ENCODE measurements at regions not wholly inside any gene's neighbourhood (a gene's known extent, or its start where the extent isn't known, plus 50 kb on each side); places are given as distances from the start of the nearest gene placed in this dataset.
A peak's percentile ranks its signal among the peaks of the same experiment; 100 is the strongest.

DNA sequence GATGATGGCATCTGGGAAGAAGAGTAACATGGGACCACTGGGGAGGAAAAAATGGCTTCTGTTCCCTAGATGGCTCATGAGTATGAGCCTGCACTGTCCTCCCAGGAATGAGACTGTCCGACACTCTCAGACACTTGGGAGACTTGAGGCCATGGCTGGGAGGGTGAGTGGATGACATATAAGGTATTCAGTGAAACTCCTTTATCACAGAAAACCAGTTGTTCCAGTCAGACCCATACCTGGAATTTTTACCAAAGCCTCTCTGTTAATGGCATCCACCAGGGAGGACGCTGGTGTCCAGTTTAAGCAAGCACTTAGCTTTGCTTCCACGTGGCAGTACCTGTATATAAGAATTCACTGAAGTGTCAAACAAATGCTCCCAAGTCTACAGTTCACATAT lies 116.7 kb upstream of the C10orf90 start:
- DNase-seq, result no peak

DNA sequence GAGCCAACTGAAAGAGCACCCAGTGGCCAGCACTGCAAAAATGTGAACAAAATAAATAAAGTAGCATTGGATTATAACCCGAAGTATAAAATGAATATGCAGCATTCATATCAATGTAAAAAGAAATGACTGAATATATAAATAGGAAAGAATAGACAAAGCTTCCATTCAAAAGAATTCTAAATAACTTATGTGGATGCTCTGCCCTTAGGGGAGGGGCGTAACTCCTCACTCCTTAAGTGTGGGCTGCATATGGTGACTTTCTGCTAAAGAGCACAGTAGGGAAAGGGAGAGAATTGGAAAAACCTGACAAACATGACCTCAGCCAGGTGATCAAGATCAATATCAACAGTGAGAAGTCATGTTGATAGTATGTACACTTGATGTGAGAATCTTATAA lies 109.9 kb upstream of the DOCK1 start:
- DNase-seq, result no peak

DNA sequence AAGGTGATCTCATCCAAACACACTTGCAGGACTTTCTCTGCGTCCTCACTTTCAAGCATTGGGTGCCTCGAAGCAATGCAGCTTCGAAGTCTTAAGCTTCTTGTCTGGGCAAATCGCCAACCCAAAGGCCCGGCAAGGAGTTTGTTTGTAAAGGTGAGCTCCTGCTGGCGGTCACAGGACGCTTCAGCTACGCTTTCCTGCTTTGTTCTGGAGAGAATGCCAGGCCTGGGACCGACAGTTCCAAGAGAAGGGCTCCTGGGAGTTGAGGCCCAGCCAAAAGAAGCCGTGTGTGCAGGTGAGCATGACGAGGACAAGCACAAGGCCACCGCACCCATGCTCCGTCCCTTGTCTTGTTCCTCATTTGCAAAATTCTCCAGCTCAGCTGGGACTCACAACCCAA lies 106.6 kb upstream of the DOCK1 start:
- DNase-seq, result no peak

DNA sequence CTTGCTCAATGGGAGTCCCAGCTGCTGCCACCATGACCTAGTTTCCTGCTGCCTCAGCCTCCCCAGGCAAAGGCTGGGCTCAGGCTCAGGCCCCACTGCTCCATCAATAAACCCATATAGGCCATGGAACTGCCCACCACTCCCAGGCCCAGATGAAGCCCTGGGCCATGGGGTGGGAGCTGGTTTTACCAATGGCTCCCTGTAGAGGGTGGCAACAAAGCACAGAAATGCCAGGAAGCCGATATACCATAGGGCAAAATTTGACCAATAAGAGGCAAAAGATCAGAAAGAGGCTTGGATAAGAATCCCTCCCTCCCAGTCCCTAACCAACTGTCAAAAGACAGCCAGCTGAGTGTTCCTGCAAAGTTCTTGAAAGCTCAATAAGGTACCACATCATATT lies 101.8 kb upstream of the DOCK1 start:
- no peak for DNase-seq

DNA sequence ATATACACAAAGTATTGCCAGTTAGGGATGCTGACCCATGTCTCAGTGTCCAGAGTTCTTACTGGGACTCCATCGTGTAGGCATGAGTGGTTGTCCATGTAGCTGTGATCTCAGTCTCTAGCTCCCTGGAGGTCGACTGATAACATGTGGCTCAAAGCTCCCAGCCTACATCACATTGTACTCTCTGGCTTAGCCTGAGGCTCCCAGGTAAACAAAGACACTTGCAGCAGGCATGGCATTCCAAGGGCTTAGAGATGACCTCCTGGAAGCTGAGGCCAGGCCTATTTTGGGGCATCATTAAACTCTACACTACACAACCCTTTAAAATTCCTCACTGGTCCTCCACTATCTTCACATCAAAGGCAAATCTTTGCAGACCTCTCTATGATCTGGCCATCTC lies 100.8 kb upstream of the DOCK1 start:
- no peak for DNase-seq

DNA sequence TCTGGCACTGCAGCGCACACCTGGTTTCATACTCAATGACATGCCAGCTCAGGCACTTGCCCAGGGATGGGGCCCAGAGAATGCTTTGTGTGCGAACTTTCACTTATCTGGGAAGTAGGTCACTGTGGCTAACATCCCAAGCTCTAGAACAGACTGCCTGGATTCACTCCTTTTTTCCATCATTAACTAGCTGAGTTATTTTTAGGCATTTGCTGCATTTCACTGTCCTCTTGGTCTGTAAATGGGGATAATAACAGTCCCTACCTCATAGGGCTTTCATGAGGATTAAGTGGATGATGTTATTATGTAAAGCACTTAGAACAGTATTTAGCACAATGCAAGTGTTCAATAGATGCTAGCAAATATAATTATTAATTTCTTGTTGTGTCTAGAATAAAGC lies 98.7 kb upstream of the DOCK1 start:
- DNase-seq, result no peak

DNA sequence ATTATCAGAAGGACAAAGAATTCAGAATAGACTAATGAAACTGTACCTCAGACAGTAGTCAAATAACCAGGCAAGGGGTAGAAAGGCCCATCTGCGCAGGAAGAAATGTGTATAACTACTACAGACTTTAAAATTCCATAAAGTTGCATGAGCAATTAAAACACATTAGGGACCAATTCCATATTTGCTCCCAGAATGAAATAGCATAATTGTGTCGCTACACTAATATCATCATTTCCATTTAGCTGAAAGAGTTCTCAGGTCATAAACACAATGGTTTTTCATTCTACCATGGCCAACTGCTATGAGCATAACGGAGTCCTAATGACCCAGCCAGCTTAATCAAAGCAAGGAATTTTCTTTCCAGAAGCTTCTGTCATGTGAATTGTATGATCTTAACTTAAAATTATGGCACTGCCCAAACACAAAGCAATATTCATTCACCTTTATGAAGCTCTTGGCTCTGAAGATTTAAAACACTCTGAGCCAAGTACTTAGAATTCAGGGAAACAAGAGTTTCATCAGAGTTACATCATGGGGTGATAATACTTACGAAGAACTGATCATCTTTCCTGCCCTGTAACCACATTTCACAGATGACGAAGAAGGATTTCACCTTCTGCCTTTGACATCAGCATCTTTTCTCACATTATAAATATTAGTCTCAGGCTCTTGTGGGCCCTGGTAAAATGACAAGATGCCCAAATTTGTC lies 98.1 kb upstream of the DOCK1 start:
- DNase-seq, result no peak

DNA sequence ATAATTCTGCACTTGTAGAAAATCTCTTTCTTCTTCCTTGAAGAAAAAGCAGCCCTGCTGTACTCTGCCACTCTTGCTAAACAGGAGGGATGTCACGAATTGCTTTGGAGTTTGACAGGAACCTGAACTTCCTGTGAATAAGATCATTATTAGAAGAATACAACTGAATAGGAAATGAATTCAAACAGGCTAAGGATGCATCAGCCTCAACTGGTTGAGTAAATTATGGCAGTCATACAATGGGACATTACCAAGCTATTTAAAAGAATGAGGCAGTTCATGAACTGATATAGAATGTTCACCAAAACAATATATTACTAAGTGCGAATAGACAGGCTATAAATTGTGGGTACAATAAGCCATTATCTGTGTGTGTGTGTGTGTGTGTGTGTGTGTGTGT lies 97.1 kb upstream of the DOCK1 start:
- DNase-seq, result no peak

DNA sequence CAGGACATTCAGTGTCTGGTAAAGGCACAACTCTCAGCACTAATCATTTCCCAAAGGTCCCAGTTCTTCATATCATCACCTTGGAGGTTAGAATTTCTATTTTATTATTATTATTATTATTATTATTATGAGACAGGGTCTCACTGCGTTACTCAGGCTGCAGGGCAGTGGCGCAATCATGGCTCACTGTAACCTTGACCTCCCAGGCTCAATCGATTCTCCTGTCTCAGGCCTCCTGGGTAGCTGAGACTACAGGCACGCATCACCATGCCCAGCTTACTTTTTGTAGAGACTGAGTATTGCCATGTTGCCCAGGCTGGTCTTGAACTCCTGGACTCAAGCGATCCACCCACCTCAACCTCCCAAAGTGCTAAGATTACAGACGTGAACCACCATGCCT lies 91.8 kb upstream of the DOCK1 start:
- DNase-seq, result no peak

DNA sequence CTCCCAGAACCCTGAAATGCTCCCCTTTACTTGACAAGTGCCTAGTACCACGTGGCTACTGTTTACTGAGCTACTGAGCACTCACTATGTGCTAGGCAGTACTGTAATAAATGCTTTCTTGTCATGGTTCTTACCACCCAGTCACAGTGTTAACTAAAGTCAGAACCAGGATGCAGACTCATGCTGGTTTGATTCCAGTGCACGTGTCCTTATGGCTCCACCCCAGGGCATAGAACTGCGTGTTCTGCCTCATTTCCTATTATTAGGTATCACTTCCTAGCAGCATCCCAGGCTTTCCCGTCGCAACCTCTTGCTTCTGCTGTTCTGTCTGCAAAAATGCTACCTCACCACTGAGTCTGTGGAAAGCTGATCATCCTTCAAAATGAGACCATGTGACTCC lies 71.7 kb upstream of the DOCK1 start:
- no peak for DNase-seq

DNA sequence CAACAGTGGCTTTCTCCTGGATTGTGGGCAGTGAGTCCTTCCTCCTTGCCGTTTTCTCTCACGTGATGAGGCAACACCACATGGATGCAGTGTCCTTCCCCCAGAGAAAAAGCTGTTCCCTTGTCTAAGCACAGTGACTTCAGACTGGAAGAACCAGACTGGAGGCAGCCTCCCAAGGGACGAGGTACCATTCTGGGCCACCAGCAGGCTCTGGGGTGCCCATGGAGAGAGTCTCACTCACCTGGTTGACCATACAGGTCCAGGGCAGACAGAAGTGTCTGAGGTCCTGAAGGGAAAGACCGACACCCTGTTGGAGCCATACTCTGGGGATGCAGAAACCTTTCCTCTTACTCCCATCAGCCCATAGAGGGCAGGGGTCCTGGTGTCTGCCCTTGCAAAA lies 69.2 kb upstream of the DOCK1 start:
- DNase-seq, result no peak

DNA sequence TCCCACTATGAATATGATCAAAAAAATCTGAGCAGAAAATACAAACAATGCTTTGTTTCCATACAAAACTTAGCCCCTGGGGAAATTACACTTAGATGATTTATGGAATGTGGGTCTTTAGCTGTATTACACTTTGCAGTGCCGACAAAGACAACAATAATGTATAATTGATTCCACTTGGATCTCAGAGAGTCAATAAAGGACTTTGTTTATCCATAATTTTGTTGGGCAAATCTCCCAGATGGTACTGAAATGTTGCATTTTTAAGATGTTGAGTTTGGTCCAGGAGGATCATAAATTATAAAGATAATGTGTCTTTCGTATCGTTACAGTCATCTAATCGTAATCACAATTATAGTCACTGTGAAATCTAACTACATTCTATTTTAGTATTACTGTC lies 66.9 kb upstream of the DOCK1 start:
- DNase-seq, result peak; percentile 39

DNA sequence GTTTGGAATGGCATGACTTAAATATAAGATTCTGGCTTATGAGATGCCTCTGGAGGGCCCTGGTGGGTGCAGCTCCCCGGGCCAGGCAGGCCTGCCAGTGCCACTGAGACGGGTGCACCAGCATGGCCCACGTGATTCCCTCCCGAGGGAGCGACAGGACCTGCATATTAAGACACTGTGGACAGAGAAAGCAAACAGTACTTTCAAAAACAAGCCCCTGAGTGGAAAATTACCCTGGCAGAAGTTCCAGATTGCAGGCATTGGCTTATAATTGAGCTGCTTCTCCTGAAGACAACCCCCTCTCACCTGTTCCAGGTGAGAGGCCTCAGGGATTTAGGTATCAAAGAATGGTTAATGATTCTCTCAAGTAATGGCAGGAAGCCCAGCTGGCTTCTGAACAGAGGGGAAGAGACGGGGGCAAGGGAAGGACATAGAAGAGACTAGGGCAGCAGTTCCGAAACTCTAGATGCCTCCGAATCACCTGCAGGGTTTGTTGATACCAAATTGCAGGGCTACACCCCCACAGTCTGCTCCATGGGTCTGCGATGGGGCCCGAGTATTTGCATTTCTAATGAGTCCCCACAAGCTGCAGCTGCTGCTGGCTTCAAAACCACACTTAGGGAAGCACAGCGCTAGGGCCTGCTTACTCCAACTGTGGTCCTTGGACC lies 66.0 kb upstream of the DOCK1 start:
- no peak for DNase-seq

DNA sequence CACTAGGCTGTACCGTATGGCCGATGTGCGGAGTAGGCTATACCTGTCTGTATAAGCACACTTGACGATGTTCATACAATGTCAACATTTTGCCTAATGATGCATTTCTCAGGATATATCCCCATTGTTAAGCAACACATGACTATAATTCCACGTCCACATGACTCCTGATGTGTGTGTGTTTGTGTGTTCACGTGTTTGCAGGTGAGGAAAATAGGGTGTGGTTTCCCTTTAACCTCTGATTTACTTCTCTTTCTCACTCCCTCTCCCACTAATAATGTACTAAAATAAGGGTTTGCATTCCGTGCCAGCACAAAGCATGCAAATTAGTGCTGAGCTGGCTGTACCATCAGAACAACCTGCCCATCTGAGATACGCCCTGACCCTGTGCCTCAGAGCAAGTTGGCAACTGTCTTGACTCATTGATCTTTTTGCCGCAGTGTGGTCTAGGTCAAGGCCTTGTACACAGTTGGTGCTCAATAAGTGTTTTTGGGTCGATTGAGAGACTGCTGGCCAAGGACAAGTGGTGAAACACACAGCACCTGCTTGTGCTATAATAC lies 64.6 kb upstream of the DOCK1 start:
- no peak for DNase-seq

DNA sequence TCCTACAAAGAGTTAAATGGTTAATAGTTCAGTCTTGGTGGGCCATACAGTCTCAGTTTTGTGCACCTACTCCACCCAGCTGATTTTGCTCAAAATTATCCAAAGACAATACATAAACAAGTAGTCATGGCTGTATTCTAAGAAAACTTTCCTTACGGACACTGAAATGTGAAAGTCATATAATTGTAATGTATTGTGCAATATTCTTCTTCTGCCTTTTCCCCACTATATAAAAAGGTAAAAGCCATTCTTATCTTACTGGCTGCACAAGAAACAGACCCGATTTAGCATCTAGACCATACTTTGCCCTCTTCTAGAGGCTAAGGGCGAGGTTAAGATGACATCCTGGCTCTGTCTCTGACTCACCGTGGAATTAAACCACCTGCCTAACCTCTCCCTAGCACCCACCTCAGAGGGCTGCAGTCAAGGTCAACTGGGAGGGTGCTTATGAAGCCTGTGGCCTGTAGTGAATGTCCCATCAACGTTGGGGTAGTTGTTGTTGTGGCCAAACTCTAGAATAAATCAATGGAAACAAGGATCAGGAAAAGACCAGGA lies 63.8 kb upstream of the DOCK1 start:
- DNase-seq, result no peak

DNA sequence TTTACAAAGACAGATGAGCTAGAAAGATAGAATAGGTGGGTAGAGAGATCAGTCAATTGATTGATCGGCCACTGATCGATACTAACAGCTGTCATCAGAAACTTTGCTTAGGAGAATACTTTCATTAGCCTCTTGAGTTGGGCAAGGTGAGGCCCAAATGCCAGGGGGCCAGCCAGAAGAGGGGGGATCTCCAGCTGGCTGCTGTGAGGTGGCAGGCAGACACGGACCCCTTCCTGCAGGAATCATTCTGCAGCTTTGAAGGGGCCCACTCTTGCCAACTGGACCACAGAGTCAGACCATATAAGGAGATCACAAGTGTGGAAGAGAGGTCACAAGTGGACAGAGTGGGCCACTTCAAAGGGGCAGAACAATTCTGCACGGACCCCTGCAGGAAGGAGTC lies 62.9 kb upstream of the DOCK1 start:
- no peak for DNase-seq

DNA sequence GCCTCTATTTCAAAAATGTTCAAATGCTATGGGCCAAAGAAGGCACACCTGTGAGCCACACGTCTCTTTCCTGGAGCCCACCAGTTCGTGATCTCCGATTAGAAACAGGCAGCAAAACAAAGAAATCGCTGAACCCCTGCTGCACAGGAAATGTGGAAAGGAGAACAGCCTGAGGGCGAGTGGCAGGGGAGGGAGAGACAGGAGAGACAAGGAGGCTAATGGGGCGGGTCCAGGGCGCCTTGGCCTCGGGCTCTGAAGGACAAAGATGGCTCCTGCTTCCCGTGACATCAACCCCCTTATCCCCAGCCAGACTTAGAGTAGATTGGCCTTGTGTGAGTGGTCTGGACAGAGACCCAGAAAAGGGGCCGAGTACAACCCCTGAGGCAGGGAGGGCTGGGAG lies 62.4 kb upstream of the DOCK1 start:
- peak; percentile 8 for DNase-seq

DNA sequence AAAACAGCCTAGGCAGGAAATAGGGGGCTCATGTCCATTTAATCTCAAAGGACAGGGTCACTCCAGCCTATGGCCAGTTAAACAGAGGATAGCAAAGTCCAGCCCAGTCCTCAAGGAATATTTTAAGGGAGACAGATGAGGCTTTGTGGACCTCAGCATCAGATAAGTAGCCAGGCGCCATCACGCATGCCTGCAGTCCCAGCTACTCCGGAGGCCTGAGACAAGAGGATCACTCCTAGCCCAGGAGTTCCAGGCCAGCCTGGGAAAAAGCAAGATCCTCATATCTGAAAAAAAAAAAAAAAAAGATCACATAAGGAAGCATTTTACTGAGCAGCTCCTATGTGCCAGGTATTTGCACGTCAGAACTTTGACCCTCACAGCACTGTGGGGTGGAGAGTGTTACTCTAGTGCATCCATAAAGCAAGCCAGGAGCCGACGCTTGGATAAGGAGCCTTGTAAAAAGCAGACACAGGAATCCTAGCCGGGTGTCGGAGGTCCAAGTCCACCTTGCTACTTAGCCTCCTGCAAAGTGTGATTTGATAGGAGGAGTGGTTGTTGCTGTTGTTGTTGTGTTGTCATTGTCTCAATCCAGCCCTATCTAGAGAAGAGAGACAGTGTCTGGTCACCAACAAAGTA lies 61.8 kb upstream of the DOCK1 start:
- DNase-seq, result no peak

DNA sequence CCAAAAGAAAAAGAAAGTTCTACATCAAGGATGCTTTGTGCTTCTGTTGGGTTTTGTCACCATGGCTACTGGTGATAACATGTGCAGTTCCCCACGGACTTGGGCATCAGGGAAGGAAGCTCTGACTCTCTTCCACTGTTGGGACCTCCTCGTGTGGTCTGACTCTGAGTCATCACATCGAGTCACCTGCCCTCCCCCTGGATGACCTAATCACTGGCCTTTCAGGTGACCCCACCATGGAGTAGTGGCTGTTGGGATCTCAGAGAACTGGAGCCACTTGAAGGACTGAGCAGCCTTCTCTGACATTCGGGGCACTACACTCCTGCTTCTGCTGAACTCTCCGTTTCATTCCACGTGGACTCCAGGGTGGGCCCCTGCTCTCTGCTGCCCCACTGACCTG lies 60.8 kb upstream of the DOCK1 start:
- no peak for DNase-seq

DNA sequence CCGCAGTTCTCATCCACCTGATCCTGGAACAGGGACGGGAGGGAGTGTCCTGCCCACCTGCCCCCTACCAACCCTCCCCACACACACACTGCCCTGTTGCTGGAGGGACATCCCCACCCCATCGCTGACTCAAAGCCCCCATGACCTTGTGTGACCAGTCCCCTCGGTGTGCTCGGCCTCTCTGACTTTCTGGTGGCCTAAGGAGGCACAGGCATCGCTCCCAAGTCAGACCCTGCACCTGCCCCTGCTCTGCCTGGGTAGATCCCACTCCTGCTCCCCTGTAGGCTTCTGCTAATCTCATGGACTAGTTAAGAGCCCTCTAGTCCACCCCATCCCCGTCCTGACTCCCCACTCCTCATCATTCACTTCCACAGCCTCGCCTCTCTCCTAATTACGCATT lies 58.8 kb upstream of the DOCK1 start:
- DNase-seq, result no peak

DNA sequence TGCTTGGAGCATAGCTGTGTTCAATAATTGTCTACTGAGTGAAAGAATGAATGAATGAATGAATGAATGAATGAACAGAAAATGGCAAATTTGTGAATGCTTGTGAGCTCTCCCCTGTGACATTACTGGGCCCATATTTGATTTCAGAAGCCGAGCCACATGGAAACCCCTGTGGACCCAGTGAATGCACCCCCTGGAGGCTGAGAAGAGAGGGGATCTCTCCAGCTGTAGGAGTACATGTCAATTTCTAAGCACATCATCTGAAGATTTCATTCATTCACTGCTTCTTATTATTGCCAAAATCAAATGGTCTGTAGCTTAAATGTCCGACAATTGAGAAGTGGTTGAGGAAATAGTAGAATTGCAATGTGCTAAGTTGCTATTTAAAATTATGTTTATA lies 58.3 kb upstream of the DOCK1 start:
- DNase-seq, result no peak

DNA sequence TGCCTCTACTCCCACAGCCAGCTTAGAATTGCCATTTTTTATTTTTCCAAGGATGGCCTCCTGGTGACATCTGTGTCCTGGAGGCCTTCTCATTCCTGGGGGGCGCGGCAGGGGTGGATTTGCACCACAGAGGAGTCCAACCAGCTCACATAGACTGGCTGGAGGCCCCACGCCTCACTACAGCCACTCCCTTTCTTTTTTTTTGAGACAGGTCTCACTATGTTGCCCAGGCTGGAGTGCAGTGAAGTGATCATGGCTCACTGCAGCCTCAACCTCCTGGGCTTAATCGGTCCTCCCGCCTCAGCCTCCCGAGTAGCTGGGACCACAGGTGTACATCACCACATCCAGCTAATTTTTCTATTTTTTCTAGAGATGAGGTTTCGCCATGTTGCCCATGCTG lies 57.6 kb upstream of the DOCK1 start:
- no peak for DNase-seq

DNA sequence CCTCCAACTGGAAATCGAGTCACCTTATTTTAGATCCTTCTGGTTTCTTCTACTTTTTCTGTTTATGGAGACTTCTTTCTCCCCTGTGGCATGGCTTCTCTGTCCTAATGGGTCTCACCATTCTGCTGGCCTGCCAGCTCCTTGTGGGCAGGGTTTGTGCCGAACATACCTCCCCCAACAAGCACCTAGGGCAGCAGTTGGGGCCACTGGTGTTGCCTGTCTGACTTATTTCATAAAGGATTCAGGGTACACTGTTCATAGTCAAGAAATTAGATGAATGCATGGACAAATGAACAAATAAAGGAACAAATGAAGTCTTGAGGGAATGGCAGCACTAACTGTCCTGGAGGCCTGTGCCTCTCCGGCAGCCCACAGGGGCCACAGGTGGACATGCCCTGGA lies 55.6 kb upstream of the DOCK1 start:
- DNase-seq, result no peak

All from eye (tissue), 1 donor.